Nucleus accumbens (tissue), 56 donors: ENCODE measurements at regions not wholly inside any gene's neighbourhood (a gene's known extent, or its start where the extent isn't known, plus 50 kb on each side); places are given as distances from the start of the nearest gene placed in this dataset.

Experiments used
- DNase-seq, 56 donors: peaks; one replicate each; lab custom pipeline; 2025; lab: John Stamatoyannopoulos, UW

GRCh38 chr7:116443101-116443523 lies 56.4 kb upstream of the CAV2 start:
- no peak for DNase-seq

- no peak for DNase-seq
Measured at GRCh38 chr7:116443646-116444045, 55.9 kb upstream of the CAV2 start.

GRCh38 chr7:116445447-116446211 lies 53.9 kb upstream of the CAV2 start:
- DNase-seq: no peak

GRCh38 chr7:116446212-116446855 lies 53.2 kb upstream of the CAV2 start:
- DNase-seq: no peak

- no peak for DNase-seq
Measured at GRCh38 chr7:116447436-116447835, 52.1 kb upstream of the CAV2 start.

- no peak for DNase-seq
Measured at GRCh38 chr7:116447966-116448839, 51.3 kb upstream of the CAV2 start.

GRCh38 chr7:116449441-116449840 lies 50.1 kb upstream of the CAV2 start:
- no peak for DNase-seq
